BE2C (cell line): ENCODE measurements at regions not wholly inside any gene's neighbourhood (a gene's known extent, or its start where the extent isn't known, plus 50 kb on each side); places are given as distances from the start of the nearest gene placed in this dataset.

Source experiments
- DNase-seq: peaks from one replicate; pipeline ENCODE4 v3.0.0-alpha.2; 2020
- H3K27me3 ChIP-seq: fragments of 250-450 bp; sonication (Bioruptor Pico); 2 replicates; pipeline ENCODE4 v1.5.1; 2020; ENCODE audit warnings: mild to moderate bottlenecking
- H3K36me3 ChIP-seq: fragments of 250-450 bp; sonication (Bioruptor Pico); 2 replicates; pipeline ENCODE4 v1.5.1; 2020; ENCODE audit warnings: mild to moderate bottlenecking
- H3K4me1 ChIP-seq: fragments of 250-450 bp; sonication (Bioruptor Pico); 2 replicates; pipeline ENCODE4 v1.5.1; 2020
- H3K4me3 ChIP-seq: 2 replicates; pipeline ENCODE4 v1.5.1; 2011; ENCODE audit warnings: low read depth, low read length
- H3K9me3 ChIP-seq: fragments of 250-450 bp; sonication (Bioruptor Pico); 2 replicates; pipeline ENCODE4 v1.5.1; 2020
- TF ChIP-seq, protein P1 (sequence below): IDR thresholded peaks from 2 replicates; pipeline ENCODE4 v1.5.1; 2012; ENCODE audit warnings: mild to moderate bottlenecking, low read depth, low read length

DNA sequence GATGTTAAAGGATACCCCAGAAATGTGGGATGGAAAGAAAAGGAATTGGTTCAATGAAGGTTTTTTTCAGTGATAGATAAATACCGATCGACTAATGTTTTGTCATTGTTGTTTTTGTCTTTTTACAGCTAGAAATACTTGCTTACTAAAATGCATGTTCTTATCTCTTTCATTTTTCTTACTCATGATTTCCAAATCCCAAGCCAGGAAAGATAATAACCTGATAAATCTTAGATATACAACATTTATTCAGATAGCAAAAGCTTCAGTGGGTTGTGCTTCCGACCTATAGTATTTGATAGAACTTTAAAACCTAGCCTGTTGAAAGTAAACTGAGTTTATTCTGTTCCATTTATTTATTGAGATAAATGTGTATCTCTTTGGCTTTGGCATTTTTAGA lies 187.5 kb downstream of the EDN1 start:
- DNase-seq, result no peak
- peaks cover 17% of the 10 kb centered on the region for H3K4me1 ChIP-seq
- H3K9me3 ChIP-seq, result no peaks in the 10 kb centered on the region
- no peaks in the 10 kb centered on the region for H3K27me3 ChIP-seq
- no peak overlapping the region for H3K4me3 ChIP-seq
- H3K36me3 ChIP-seq, result no peaks in the 10 kb centered on the region
- TF ChIP-seq, protein P1, sequence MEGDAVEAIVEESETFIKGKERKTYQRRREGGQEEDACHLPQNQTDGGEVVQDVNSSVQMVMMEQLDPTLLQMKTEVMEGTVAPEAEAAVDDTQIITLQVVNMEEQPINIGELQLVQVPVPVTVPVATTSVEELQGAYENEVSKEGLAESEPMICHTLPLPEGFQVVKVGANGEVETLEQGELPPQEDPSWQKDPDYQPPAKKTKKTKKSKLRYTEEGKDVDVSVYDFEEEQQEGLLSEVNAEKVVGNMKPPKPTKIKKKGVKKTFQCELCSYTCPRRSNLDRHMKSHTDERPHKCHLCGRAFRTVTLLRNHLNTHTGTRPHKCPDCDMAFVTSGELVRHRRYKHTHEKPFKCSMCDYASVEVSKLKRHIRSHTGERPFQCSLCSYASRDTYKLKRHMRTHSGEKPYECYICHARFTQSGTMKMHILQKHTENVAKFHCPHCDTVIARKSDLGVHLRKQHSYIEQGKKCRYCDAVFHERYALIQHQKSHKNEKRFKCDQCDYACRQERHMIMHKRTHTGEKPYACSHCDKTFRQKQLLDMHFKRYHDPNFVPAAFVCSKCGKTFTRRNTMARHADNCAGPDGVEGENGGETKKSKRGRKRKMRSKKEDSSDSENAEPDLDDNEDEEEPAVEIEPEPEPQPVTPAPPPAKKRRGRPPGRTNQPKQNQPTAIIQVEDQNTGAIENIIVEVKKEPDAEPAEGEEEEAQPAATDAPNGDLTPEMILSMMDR, result no peak

DNA sequence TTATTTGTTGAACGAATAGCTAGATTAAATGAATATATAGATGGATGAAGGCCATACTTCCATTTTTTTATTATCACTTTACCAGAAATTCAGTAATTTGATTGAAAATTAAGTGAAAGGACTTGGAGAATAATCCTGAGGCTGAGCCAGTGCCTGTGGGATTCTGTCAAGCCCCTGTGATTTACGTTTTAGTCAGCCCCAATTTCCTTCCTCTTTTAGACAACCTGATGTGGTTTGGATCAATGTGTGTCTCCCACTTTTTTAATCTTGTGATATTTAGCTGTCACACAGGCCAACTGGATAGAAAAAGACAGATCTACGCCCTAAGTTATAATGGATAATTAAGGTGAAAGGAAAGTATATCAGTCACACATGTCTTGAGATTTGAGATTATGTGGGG lies 188.8 kb downstream of the EDN1 start:
- H3K4me3 ChIP-seq, result no peak overlapping the region
- no peaks in the 10 kb centered on the region for H3K9me3 ChIP-seq
- H3K27me3 ChIP-seq, result no peaks in the 10 kb centered on the region
- TF ChIP-seq, protein P1, result no peak
- H3K4me1 ChIP-seq, result peaks cover 17% of the 10 kb centered on the region
- H3K36me3 ChIP-seq, result no peaks in the 10 kb centered on the region
- no peak for DNase-seq

DNA sequence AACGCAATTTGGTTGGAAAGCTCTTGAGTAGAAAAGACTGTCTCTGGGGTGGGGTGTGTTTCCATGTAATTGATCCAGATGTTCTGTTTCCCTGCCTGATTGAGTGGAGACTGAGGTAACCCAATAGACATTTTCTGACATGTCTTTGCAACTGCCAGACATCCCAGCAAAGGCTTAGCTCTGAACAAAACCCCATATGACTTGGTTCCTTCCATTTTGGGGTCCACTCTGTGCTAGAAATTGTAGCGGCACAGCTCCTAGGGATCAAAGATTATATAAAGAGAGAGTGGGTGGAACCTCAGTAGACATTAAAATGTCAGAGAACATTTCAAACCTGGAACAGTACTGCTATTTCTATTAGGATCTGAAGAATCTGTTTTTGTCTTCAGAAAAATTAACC lies 189.3 kb downstream of the EDN1 start:
- Histone ChIP-seq H3K36me3 (no peaks in the 10 kb centered on the region), H3K9me3 (no peaks in the 10 kb centered on the region), H3K27me3 (no peaks in the 10 kb centered on the region), H3K4me1 (peaks cover 17% of the 10 kb centered on the region), H3K4me3 (no peak overlapping the region)
- no peak for DNase-seq
- TF ChIP-seq, protein P1, result no peak

DNA sequence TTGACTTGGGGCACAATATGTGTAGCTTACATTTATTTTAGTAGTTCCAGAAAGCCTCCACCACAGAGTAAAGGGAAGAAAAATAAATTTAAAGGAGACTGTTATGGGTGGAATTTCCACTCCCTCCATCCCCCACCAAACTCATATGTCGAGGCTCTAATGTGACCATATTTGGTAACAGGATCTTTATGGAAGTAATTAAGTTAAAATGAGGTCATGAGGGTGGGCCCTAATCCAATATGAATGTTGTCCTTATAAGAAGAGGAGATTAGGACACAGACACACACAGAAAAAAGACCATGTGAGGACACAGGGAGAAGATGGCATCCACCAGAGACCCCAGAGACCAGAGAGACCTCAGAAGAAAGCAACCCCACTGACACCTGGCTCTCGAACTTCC lies 189.7 kb downstream of the EDN1 start:
- DNase-seq, result peak; percentile 24

DNA sequence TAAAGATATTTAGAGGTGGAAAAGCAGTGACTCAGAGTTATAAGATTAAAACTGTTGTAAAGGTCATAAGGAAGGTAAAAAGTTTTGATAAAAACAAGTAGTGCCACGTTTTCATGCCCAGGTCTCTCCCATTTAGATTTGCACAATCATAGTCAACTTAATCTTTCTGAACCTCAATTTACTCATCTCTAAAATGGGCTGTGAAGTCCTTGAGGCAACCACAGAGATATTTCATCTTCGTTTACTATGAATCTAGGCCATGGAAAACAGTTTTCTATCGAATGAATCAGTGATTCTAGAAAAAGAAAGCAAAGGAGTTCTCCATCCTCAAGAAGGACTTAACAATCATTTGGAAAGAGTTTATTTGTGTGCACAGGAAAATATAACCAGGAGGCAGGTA lies 190.2 kb downstream of the EDN1 start:
- Histone ChIP-seq H3K9me3 (no peaks in the 10 kb centered on the region), H3K36me3 (no peaks in the 10 kb centered on the region), H3K4me3 (no peak overlapping the region), H3K4me1 (peaks cover 17% of the 10 kb centered on the region), H3K27me3 (no peaks in the 10 kb centered on the region)
- TF ChIP-seq, protein P1, result no peak
- DNase-seq, result no peak

More for the DNA sequence above, 189.7 kb downstream of the EDN1 start:
- no peaks in the 10 kb centered on the region for H3K27me3 ChIP-seq
- no peak overlapping the region for H3K4me3 ChIP-seq
- H3K9me3 ChIP-seq, result no peaks in the 10 kb centered on the region
- H3K36me3 ChIP-seq, result no peaks in the 10 kb centered on the region
- peaks cover 17% of the 10 kb centered on the region for H3K4me1 ChIP-seq
- TF ChIP-seq, protein P1, result no peak

DNA sequence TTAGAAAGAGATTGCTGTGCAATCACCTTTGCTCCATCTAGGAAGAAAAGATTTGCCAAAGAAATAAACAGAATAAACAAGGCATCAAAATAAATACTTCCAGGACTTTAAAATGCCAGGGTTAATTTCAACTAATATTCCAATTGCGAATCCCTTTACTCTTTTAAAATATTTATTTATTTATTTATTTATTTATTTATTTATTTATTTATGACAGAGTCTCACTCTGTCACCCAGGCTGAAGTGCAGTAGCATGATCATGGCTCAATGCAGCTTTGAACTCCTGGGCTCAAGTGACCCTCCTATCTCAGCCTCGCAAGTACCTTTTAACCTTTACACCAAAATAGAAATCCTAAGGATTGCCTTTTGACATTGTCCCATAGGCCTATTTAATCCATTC lies 191.1 kb downstream of the EDN1 start:
- peaks cover 17% of the 10 kb centered on the region for H3K4me1 ChIP-seq
- TF ChIP-seq, protein P1, result no peak

More for the DNA sequence above, 191.1 kb downstream of the EDN1 start:
- no peak for DNase-seq
- H3K36me3 ChIP-seq, result no peaks in the 10 kb centered on the region
- no peaks in the 10 kb centered on the region for H3K9me3 ChIP-seq
- H3K27me3 ChIP-seq, result no peaks in the 10 kb centered on the region
- no peak overlapping the region for H3K4me3 ChIP-seq
